A673 (cell line): ENCODE measurements at regions not wholly inside any gene's neighbourhood (a gene's known extent, or its start where the extent isn't known, plus 50 kb on each side); places are given as distances from the start of the nearest gene placed in this dataset.

Experiments used
- BruUV-seq: library from RNA; stranded (reverse); fragments of 400-500 nt; replicated peaks from 2 replicates; lab custom pipeline; 2021; lab: Mats Ljungman, UMichigan
- CTCF ChIA-PET: fragments of 300-600 bp; sonication (Branson Sonifier 250); formaldehyde crosslinking; loops from one replicate; lab custom pipeline; 2022; ENCODE audit warnings: antibody characterized with exemption; lab: Charles Lee
- POLR2A ChIA-PET: fragments of 300-600 bp; sonication (Branson Sonifier 250); formaldehyde crosslinking; loops from one replicate; lab custom pipeline; 2022; ENCODE audit warnings: antibody characterized with exemption; ENCODE audit not compliant: low non-redundant PET; lab: Charles Lee
- DNase-seq: peaks from one replicate; pipeline ENCODE4 v3.0.0-alpha.2; 2015; ENCODE audit warnings: low spot score
- H3K27ac ChIP-seq: fragments of 200-600 bp; sonication (generic); 2 replicates; pipeline ENCODE4 v1.5.1; 2016; ENCODE audit warnings: mixed run types, low read depth, mild to moderate bottlenecking, mixed read lengths, antibody characterized with exemption, low read length; ENCODE audit not compliant: poor library complexity, severe bottlenecking
- H3K27me3 ChIP-seq: fragments of 200-600 bp; sonication (generic); replicated peaks from 2 replicates; pipeline ENCODE4 v1.6.1; 2017; ENCODE audit warnings: mixed run types, low read depth, mild to moderate bottlenecking, mixed read lengths, antibody characterized with exemption, low read length; ENCODE audit not compliant: insufficient read depth, poor library complexity
- H3K36me3 ChIP-seq: fragments of 200-600 bp; sonication (generic); 2 replicates; pipeline ENCODE4 v1.6.1; 2016; ENCODE audit warnings: mixed run types, mild to moderate bottlenecking, mixed read lengths, antibody characterized with exemption, low read length; ENCODE audit not compliant: insufficient read depth, poor library complexity, severe bottlenecking
- H3K4me1 ChIP-seq: fragments of 200-600 bp; sonication (generic); 2 replicates; pipeline ENCODE4 v1.6.1; 2017; ENCODE audit warnings: mixed run types, mild to moderate bottlenecking, mixed read lengths, antibody characterized with exemption, low read length; ENCODE audit not compliant: insufficient read depth, poor library complexity, severe bottlenecking
- H3K4me3 ChIP-seq: fragments of 200-600 bp; sonication (generic); 2 replicates; pipeline ENCODE4 v1.5.1; 2016; ENCODE audit warnings: low read depth, mixed run types, mild to moderate bottlenecking, mixed read lengths, low read length; ENCODE audit not compliant: poor library complexity, severe bottlenecking
- H3K9me3 ChIP-seq: fragments of 200-600 bp; sonication (generic); 2 replicates; pipeline ENCODE4 v1.6.1; 2016; ENCODE audit warnings: mixed run types, low read depth, mild to moderate bottlenecking, mixed read lengths, antibody characterized with exemption, low read length; ENCODE audit not compliant: poor library complexity, severe bottlenecking
- CTCF ChIP-seq: fragments of 300-800, 200-600 bp; sonication (generic); conservative IDR thresholded peaks from 2 replicates; pipeline ENCODE4 v1.5.1; 2017; ENCODE audit warnings: low read depth, mild to moderate bottlenecking, antibody characterized with exemption, low read length, moderate library complexity, mixed read lengths
- EZH2 ChIP-seq: fragments of 200-600 bp; sonication (generic); IDR thresholded peaks from 2 replicates; pipeline ENCODE4 v1.6.1; 2017; ENCODE audit warnings: borderline replicate concordance, low read depth, mild to moderate bottlenecking, mixed read lengths, antibody characterized with exemption, low read length; ENCODE audit not compliant: poor library complexity, severe bottlenecking
- intact Hi-C: fragments of 100-400 bp; cut with micrococcal nuclease; formaldehyde crosslinking; loops from one replicate; pipeline ENCODE4 v1.10.0; 2022; ENCODE audit not compliant: unreplicated experiment

GRCh38 chr3:76362643-76363042 lies 577.3 kb upstream of the ZNF717 start:
- POLR2A ChIA-PET: no interaction called here

GRCh38 chr3:76365275-76365674 lies 579.9 kb upstream of the ZNF717 start:
- CTCF ChIA-PET: no interaction called here
- BruUV-seq: no TSS peak
- intact Hi-C loops: loop anchor here (5.0 kb wide), 1 partner anchor 212 kb away; no protein-coding TSS in a partner anchor

More at GRCh38 chr3:76362643-76363042, 577.3 kb upstream of the ZNF717 start:
- DNase-seq: no peak
- TF ChIP-seq CTCF: no peak
- TF ChIP-seq EZH2: no peak
- Histone ChIP-seq H3K9me3 (no peaks in the 10 kb centered on the region), H3K4me1 (no peaks in the 10 kb centered on the region), H3K36me3 (no peaks in the 10 kb centered on the region), H3K4me3 (no peak overlapping the region), H3K27ac (no peak overlapping the region), H3K27me3 (no peaks in the 10 kb centered on the region)
- intact Hi-C loops: no loop called here
- CTCF ChIA-PET: no interaction called here
- BruUV-seq: no TSS peak

GRCh38 chr3:76367281-76367680 lies 581.9 kb upstream of the ZNF717 start:
- Histone ChIP-seq H3K27me3 (no peaks in the 10 kb centered on the region), H3K9me3 (no peaks in the 10 kb centered on the region), H3K4me3 (no peak overlapping the region), H3K36me3 (no peaks in the 10 kb centered on the region), H3K27ac (no peak overlapping the region), H3K4me1 (no peaks in the 10 kb centered on the region)
- POLR2A ChIA-PET: no interaction called here
- CTCF ChIA-PET: no interaction called here
- BruUV-seq: no TSS peak
- TF ChIP-seq CTCF (no peak), EZH2 (no peak)
- DNase-seq: no peak
- intact Hi-C loops: loop anchor here (5.0 kb wide), 1 partner anchor 210 kb away; no protein-coding TSS in a partner anchor

More at GRCh38 chr3:76365275-76365674, 579.9 kb upstream of the ZNF717 start:
- no peaks in the 10 kb centered on the region for H3K36me3 ChIP-seq
- no peaks in the 10 kb centered on the region for H3K27me3 ChIP-seq
- no peaks in the 10 kb centered on the region for H3K4me1 ChIP-seq
- DNase-seq: no peak
- TF ChIP-seq CTCF (no peak), EZH2 (no peak)
- H3K4me3 ChIP-seq: no peak overlapping the region
- POLR2A ChIA-PET: no interaction called here
- no peaks in the 10 kb centered on the region for H3K9me3 ChIP-seq
- no peak overlapping the region for H3K27ac ChIP-seq
